ENCODE measurements at regions not wholly inside any gene's neighbourhood (a gene's known extent, or its start where the extent isn't known, plus 50 kb on each side); places are given as distances from the start of the nearest gene placed in this dataset.

- TF ChIP-seq CTCF (IDR thresholded peaks at IDR 0.05) (no peak), POLR2A (IDR thresholded peaks at IDR 0.05) (no peak), EP300 (IDR thresholded peaks at IDR 0.05) (no peak), POLR2AphosphoS5 (IDR thresholded peaks at IDR 0.05) (no peak)
- intact Hi-C loops (cut with DNase I): no loop called here
These were observed 548.4 kb upstream of the ZNF608 start for GRCh38 chr5:125294844-125295243.

GRCh38 chr5:125295405-125295872 is 549.0 kb upstream of the ZNF608 start:
- H3K9me3 ChIP-seq: no peaks in the 10 kb centered on the region
- no peaks in the 10 kb centered on the region for H3K36me3 ChIP-seq
- H3K27ac ChIP-seq: no peak overlapping the region
- 66 to 76% methylated on average over 4 of the region's 4 CpGs for WGBS, 2 donors
- DNase-seq: no peak
- H3K4me1 ChIP-seq: no peaks in the 10 kb centered on the region
- H3K27me3 ChIP-seq: no peaks in the 10 kb centered on the region
- intact Hi-C loops (cut with DNase I): no loop called here
- TF ChIP-seq CTCF (IDR thresholded peaks at IDR 0.05): no peak
- TF ChIP-seq POLR2A (IDR thresholded peaks at IDR 0.05): no peak
- TF ChIP-seq EP300 (IDR thresholded peaks at IDR 0.05): no peak
- no peak for TF ChIP-seq POLR2AphosphoS5 (IDR thresholded peaks at IDR 0.05)
- no peak overlapping the region for H3K4me3 ChIP-seq

More at GRCh38 chr5:125294844-125295243, 548.4 kb upstream of the ZNF608 start:
- H3K27ac ChIP-seq: no peak overlapping the region
- no peak overlapping the region for H3K4me3 ChIP-seq
- no peak for DNase-seq
- no peaks in the 10 kb centered on the region for H3K9me3 ChIP-seq
- H3K36me3 ChIP-seq: no peaks in the 10 kb centered on the region
- 47 to 70% methylated on average over 2 of the region's 2 CpGs for WGBS, 2 donors
- H3K27me3 ChIP-seq: no peaks in the 10 kb centered on the region
- no peaks in the 10 kb centered on the region for H3K4me1 ChIP-seq

DNA sequence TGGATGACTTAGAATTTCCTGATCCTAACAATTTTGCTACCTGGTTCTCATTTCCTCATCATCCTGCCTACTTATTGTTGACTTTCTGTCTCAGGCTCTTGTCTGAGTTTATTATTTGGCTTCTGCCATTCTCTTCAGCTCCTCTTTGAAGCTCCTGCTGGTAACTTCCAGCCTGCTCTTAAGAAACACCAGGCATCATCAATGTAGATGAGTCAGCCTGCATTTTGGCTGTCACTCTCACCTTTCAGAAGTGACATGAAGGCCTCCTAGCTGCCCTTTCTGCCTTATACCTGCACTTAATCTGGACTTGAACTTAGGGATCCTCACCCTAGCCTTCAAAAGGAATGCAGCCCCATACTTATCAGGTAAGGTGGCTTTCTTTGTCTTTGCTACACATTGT is 551.8 kb upstream of the ZNF608 start:
- H3K36me3 ChIP-seq: no peaks in the 10 kb centered on the region
- H3K4me1 ChIP-seq: no peaks in the 10 kb centered on the region
- no peaks in the 10 kb centered on the region for H3K27me3 ChIP-seq
- TF ChIP-seq EP300 (IDR thresholded peaks at IDR 0.05): no peak
- no peak for TF ChIP-seq POLR2AphosphoS5 (IDR thresholded peaks at IDR 0.05)
- no peak for TF ChIP-seq CTCF (IDR thresholded peaks at IDR 0.05)
- intact Hi-C loops (cut with DNase I): no loop called here
- no peak for DNase-seq
- no peaks in the 10 kb centered on the region for H3K9me3 ChIP-seq
- H3K4me3 ChIP-seq: no peak overlapping the region
- H3K27ac ChIP-seq: no peak overlapping the region

- Histone ChIP-seq H3K27me3 (no peaks in the 10 kb centered on the region), H3K4me3 (no peak overlapping the region), H3K36me3 (no peaks in the 10 kb centered on the region), H3K9me3 (no peaks in the 10 kb centered on the region), H3K27ac (no peak overlapping the region), H3K4me1 (no peaks in the 10 kb centered on the region)
- WGBS, 2 donors: 77 to 88% methylated on average over 1 of the region's 1 CpG
- TF ChIP-seq CTCF (IDR thresholded peaks at IDR 0.05) (no peak), EP300 (IDR thresholded peaks at IDR 0.05) (no peak), POLR2AphosphoS5 (IDR thresholded peaks at IDR 0.05) (no peak), POLR2A (IDR thresholded peaks at IDR 0.05) (no peak)
- intact Hi-C loops (cut with DNase I): no loop called here
- no peak for DNase-seq
These were observed 552.4 kb upstream of the ZNF608 start for GRCh38 chr5:125298746-125299379.

GRCh38 chr5:125301711-125302110 is 555.3 kb upstream of the ZNF608 start:
- no peak overlapping the region for H3K4me3 ChIP-seq
- no peaks in the 10 kb centered on the region for H3K27me3 ChIP-seq
- TF ChIP-seq POLR2AphosphoS5 (IDR thresholded peaks at IDR 0.05) (no peak), EP300 (IDR thresholded peaks at IDR 0.05) (no peak), POLR2A (IDR thresholded peaks at IDR 0.05) (no peak), CTCF (IDR thresholded peaks at IDR 0.05) (no peak)
- H3K27ac ChIP-seq: no peak overlapping the region
- no peaks in the 10 kb centered on the region for H3K4me1 ChIP-seq
- intact Hi-C loops (cut with DNase I): no loop called here
- no peaks in the 10 kb centered on the region for H3K9me3 ChIP-seq
- WGBS, 2 donors: 79 to 85% methylated on average over 3 of the region's 3 CpGs
- no peak for DNase-seq
- H3K36me3 ChIP-seq: no peaks in the 10 kb centered on the region

Data from sigmoid colon (tissue), 6 donors.